CD4-positive, alpha-beta memory T cell (primary cell): ENCODE measurements at regions not wholly inside any gene's neighbourhood (a gene's known extent, or its start where the extent isn't known, plus 50 kb on each side); places are given as distances from the start of the nearest gene placed in this dataset.
"Not testable (repeated sequence)": the region's sequence is repeated elsewhere in the genome, so short reads cannot be mapped to it uniquely, and the experiment has no call there.

ENCODE experiments used
- CTCF ChIA-PET: fragments of 350-600 bp; sonication (Branson Sonifier 250); formaldehyde crosslinking; loops from one replicate; lab custom pipeline; 2021; ENCODE audit warnings: inconsistent platforms; ENCODE audit not compliant: partially characterized antibody; lab: Charles Lee
- POLR2A ChIA-PET: fragments of 350-600 bp; sonication (Branson Sonifier 250); formaldehyde crosslinking; loops from one replicate; lab custom pipeline; 2021; ENCODE audit not compliant: partially characterized antibody; lab: Charles Lee
- DNase-seq, 5 donors: peaks; one replicate each; pipeline versions ENCODE4 v3.0.0 to v3.0.0-alpha.2; 2020 to 2022; ENCODE audit warnings: mixed read lengths in 1 of 5
- H3K27ac ChIP-seq: one replicate; pipeline ENCODE4 v1.7.0; 2013; ENCODE audit warnings: low read depth, low read length
- H3K27me3 ChIP-seq: 2 replicates; pipeline ENCODE4 v1.7.0; 2013; ENCODE audit warnings: mild to moderate bottlenecking, low read length, moderate library complexity; ENCODE audit not compliant: insufficient read depth
- H3K36me3 ChIP-seq: 2 replicates; pipeline ENCODE4 v1.7.0; 2013; ENCODE audit warnings: mild to moderate bottlenecking, low read length, moderate library complexity; ENCODE audit not compliant: insufficient read depth
- H3K4me1 ChIP-seq: 2 replicates; pipeline ENCODE4 v1.7.0; 2013; ENCODE audit warnings: mild to moderate bottlenecking, low read length, moderate library complexity; ENCODE audit not compliant: insufficient read depth
- H3K4me3 ChIP-seq, 2 donors: one replicate each; pipeline ENCODE4 v1.7.0; 2013; ENCODE audit warnings: low read length in 2 of 2, mild to moderate bottlenecking in 1 of 2
- H3K9me3 ChIP-seq, 2 donors: one replicate each; pipeline ENCODE4 v1.7.0; 2013; ENCODE audit warnings: low read length in 2 of 2, control low read depth in 1 of 2; ENCODE audit not compliant: control insufficient read depth in 1 of 2
- H3K27ac Mint-ChIP-seq, 7 donors: one replicate each; pipeline ENCODE4 v1.8.0; 2020 to 2021; ENCODE audit warnings: mixed read lengths in 7 of 7, mild to moderate bottlenecking in 6 of 7, inconsistent platforms in 3 of 7, moderate library complexity in 3 of 7
- H3K27me3 Mint-ChIP-seq, 2 donors: one replicate each; pipeline ENCODE4 v1.8.0; 2020 to 2021; ENCODE audit warnings: mixed read lengths in 2 of 2
- H3K36me3 Mint-ChIP-seq, 2 donors: one replicate each; pipeline ENCODE4 v1.8.0; 2020 to 2021; ENCODE audit warnings: mixed read lengths in 2 of 2, inconsistent platforms in 1 of 2, mild to moderate bottlenecking in 1 of 2
- H3K4me1 Mint-ChIP-seq, 4 donors: one replicate each; pipeline ENCODE4 v1.8.0; 2020 to 2021; ENCODE audit warnings: mixed read lengths in 4 of 4, mild to moderate bottlenecking in 1 of 4
- H3K4me3 Mint-ChIP-seq, 8 donors: one replicate each; pipeline ENCODE4 v1.8.0; 2020 to 2021; ENCODE audit warnings: mixed read lengths in 8 of 8, mild to moderate bottlenecking in 7 of 8, moderate library complexity in 6 of 8, inconsistent platforms in 3 of 8
- H3K9me3 Mint-ChIP-seq, 8 donors: one replicate each; pipeline ENCODE4 v1.8.0; 2020 to 2021; ENCODE audit warnings: mixed read lengths in 8 of 8, mild to moderate bottlenecking in 5 of 8, inconsistent platforms in 3 of 8, moderate library complexity in 1 of 8
- intact Hi-C: fragments of 100-400 bp; cut with micrococcal nuclease; formaldehyde crosslinking; loops from one replicate; pipeline ENCODE4 v1.15.1; 2023

DNA sequence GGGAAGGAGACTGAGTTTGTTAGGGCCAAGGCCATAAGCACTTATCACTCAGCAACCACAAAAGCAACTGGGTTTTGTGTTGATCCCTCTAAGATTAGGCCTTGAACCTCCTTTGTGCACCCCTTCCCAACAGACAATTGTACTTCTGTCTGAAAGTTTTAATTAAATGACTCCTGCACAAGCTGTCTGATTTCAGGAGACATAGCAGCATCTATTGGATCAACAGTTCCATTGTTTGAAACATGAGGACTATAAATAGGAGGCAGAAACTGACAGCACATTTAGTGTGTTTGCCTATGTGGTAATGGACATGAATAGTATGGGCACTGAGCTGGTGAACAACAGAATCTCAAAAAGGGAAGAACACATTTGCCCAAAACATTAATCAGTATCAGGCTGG lies 167.3 kb upstream of the KCNJ6 start:
- Mint-ChIP-seq H3K4me1 (no peaks in the 10 kb centered on the region), H3K36me3 (no peaks in the 10 kb centered on the region), H3K4me3 (no peak overlapping the region), H3K27me3 (peaks cover 0 to 4% of the 10 kb centered on the region in 2 donors), H3K27ac (no peak overlapping the region), H3K9me3 (no peaks in the 10 kb centered on the region)
- Histone ChIP-seq H3K9me3 (no peaks in the 10 kb centered on the region), H3K4me3 (no peak overlapping the region), H3K27me3 (no peaks in the 10 kb centered on the region), H3K4me1 (no peaks in the 10 kb centered on the region), H3K36me3 (no peaks in the 10 kb centered on the region), H3K27ac (no peak overlapping the region)
- ChIA-PET POLR2A (no interaction called here), CTCF (no interaction called here)
- DNase-seq = no peak
- intact Hi-C loops = no loop called here

DNA sequence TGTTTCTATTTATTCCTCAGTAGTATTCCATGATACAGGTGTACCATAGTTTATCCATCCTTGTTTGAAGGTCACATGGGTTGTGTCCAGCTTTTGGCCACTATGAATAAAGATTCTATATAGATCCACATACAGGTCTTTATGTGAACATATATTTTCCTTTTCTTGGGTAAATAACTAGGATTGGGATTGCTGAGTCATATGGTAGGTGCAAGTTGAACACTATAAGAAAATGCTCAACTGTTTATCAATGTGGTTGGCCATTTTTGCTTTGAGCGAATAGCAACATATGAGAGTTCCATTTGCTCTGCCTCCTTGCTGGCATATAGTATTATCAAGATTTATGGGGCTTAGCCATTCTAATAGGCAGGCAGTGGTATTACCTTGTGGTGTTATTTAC lies 170.2 kb upstream of the KCNJ15 start:
- Mint-ChIP-seq H3K27me3 (peaks cover 2 to 4% of the 10 kb centered on the region in 2 donors), H3K4me3 (no peak overlapping the region)

GRCh38 chr21:38088916-38089762 lies 167.7 kb upstream of the KCNJ15 start:
- ChIA-PET POLR2A (no interaction called here), CTCF (no interaction called here)
- H3K27me3 ChIP-seq = no peaks in the 10 kb centered on the region
- H3K27ac ChIP-seq = no peak overlapping the region
- H3K36me3 ChIP-seq = no peaks in the 10 kb centered on the region
- intact Hi-C loops = no loop called here
- no peak overlapping the region for H3K4me3 ChIP-seq
- H3K4me3 Mint-ChIP-seq = no peak overlapping the region
- peaks cover 2 to 4% of the 10 kb centered on the region in 2 donors for H3K27me3 Mint-ChIP-seq
- H3K9me3 Mint-ChIP-seq = peaks cover 0 to 6% (median 0%) of the 10 kb centered on the region in 8 donors
- H3K4me1 ChIP-seq = no peaks in the 10 kb centered on the region
- H3K36me3 Mint-ChIP-seq = no peaks in the 10 kb centered on the region
- no peak overlapping the region for H3K27ac Mint-ChIP-seq
- no peaks in the 10 kb centered on the region for H3K4me1 Mint-ChIP-seq
- no peak for DNase-seq
- no peaks in the 10 kb centered on the region for H3K9me3 ChIP-seq

More for the DNA sequence above, 170.2 kb upstream of the KCNJ15 start:
- Histone ChIP-seq H3K27ac (no peak overlapping the region), H3K4me1 (no peaks in the 10 kb centered on the region), H3K9me3 (no peaks in the 10 kb centered on the region), H3K4me3 (no peak overlapping the region), H3K36me3 (no peaks in the 10 kb centered on the region), H3K27me3 (no peaks in the 10 kb centered on the region)
- ChIA-PET POLR2A (no interaction called here), CTCF (no interaction called here)
- H3K36me3 Mint-ChIP-seq = no peaks in the 10 kb centered on the region
- H3K9me3 Mint-ChIP-seq = peaks cover 0 to 3% (median 0%) of the 10 kb centered on the region in 8 donors
- no peak for DNase-seq
- no peaks in the 10 kb centered on the region for H3K4me1 Mint-ChIP-seq
- H3K27ac Mint-ChIP-seq = no peak overlapping the region
- intact Hi-C loops = no loop called here

- Histone ChIP-seq H3K4me3 (no peak overlapping the region), H3K27me3 (no peaks in the 10 kb centered on the region), H3K4me1 (no peaks in the 10 kb centered on the region), H3K27ac (no peak overlapping the region), H3K9me3 (no peaks in the 10 kb centered on the region), H3K36me3 (no peaks in the 10 kb centered on the region)
- Mint-ChIP-seq H3K4me1 (no peaks in the 10 kb centered on the region), H3K36me3 (no peaks in the 10 kb centered on the region), H3K4me3 (no peak overlapping the region), H3K9me3 (peaks cover 0 to 6% (median 0%) of the 10 kb centered on the region in 8 donors), H3K27me3 (peaks cover 2 to 4% of the 10 kb centered on the region in 2 donors), H3K27ac (no peak overlapping the region)
- intact Hi-C loops = no loop called here
- CTCF ChIA-PET = no interaction called here
- POLR2A ChIA-PET = no interaction called here
- no peak for DNase-seq
These were observed 167.1 kb upstream of the KCNJ15 start for GRCh38 chr21:38089763-38090046.

- POLR2A ChIA-PET, H3K4me3 Mint-ChIP-seq, H3K36me3 ChIP-seq, H3K27me3 ChIP-seq, H3K27ac ChIP-seq, H3K4me3 ChIP-seq, H3K27ac Mint-ChIP-seq, H3K9me3 Mint-ChIP-seq, H3K36me3 Mint-ChIP-seq, H3K4me1 ChIP-seq, H3K9me3 ChIP-seq, H3K27me3 Mint-ChIP-seq, CTCF ChIA-PET, intact Hi-C loops, H3K4me1 Mint-ChIP-seq, DNase-seq: not testable (repeated sequence)
These were observed 165.7 kb upstream of the KCNJ15 start for GRCh38 chr21:38091061-38091460.

- ChIA-PET CTCF (no interaction called here), POLR2A (no interaction called here)
- DNase-seq = no peak
- Mint-ChIP-seq H3K9me3 (peaks cover 0 to 7% (median 2%) of the 10 kb centered on the region in 8 donors), H3K4me1 (no peaks in the 10 kb centered on the region), H3K27ac (no peak overlapping the region), H3K4me3 (no peak overlapping the region), H3K36me3 (no peaks in the 10 kb centered on the region), H3K27me3 (peaks cover 2 to 3% of the 10 kb centered on the region in 2 donors)
- no peaks in the 10 kb centered on the region for H3K9me3 ChIP-seq
- intact Hi-C loops = no loop called here
- H3K4me3 ChIP-seq = no peak overlapping the region
- H3K4me1 ChIP-seq = no peaks in the 10 kb centered on the region
- no peaks in the 10 kb centered on the region for H3K27me3 ChIP-seq
- H3K36me3 ChIP-seq = no peaks in the 10 kb centered on the region
- no peak overlapping the region for H3K27ac ChIP-seq
These were observed 164.7 kb upstream of the KCNJ15 start for GRCh38 chr21:38092051-38092450.

DNA sequence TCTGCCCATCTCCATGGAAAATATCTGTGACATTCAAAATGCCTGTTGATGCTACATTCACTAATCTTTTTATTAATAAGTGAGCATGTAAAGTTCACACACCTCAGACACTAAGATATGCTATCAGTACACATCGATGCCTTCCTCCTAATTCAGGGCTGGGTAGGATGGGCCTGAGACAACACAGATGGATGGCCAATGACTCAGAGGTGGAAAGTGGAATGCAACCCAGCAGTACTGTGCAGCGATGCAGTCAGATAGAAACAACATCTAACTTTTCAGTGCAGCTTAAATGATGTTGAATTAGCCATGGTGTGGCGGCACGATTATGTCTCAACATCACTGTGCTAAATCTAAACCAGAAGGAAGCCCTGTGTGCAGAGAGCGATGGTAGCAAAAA lies 161.6 kb upstream of the KCNJ15 start:
- Histone ChIP-seq H3K27ac (no peak overlapping the region), H3K36me3 (no peaks in the 10 kb centered on the region), H3K9me3 (no peaks in the 10 kb centered on the region), H3K27me3 (no peaks in the 10 kb centered on the region), H3K4me1 (no peaks in the 10 kb centered on the region), H3K4me3 (no peak overlapping the region)
- no peak overlapping the region for H3K27ac Mint-ChIP-seq
- intact Hi-C loops = no loop called here
- no peak for DNase-seq
- H3K4me3 Mint-ChIP-seq = no peak overlapping the region
- POLR2A ChIA-PET = no interaction called here
- H3K27me3 Mint-ChIP-seq = peaks cover 0 to 4% of the 10 kb centered on the region in 2 donors
- H3K36me3 Mint-ChIP-seq = no peaks in the 10 kb centered on the region
- peaks cover 0 to 14% (median 3%) of the 10 kb centered on the region in 8 donors for H3K9me3 Mint-ChIP-seq
- H3K4me1 Mint-ChIP-seq = no peaks in the 10 kb centered on the region
- CTCF ChIA-PET = no interaction called here
